Spleen (tissue), 7 donors: ENCODE measurements at regions not wholly inside any gene's neighbourhood (a gene's known extent, or its start where the extent isn't known, plus 50 kb on each side); places are given as distances from the start of the nearest gene placed in this dataset.

Source experiments
- CTCF ChIP-seq, 11 experiments: fragments of 200-600 bp in 7 of 11; fragments of 450-650 bp in 4 of 11; sonication (generic) in 4 of 11; IDR thresholded peaks in 8 of 11; conservative IDR thresholded peaks in 3 of 11; 1 replicate in 7 of 11; 2 replicates in 4 of 11; pipeline versions ENCODE4 v1.4.0 to v1.8.0; 2016 to 2021; ENCODE audit warnings: antibody characterized with exemption in 11 of 11, inconsistent platforms in 4 of 11, mild to moderate bottlenecking in 1 of 11
- POLR2A ChIP-seq, 3 donors: fragments of 450-650 bp; IDR thresholded peaks; one replicate each; pipeline ENCODE4 v1.5.1; 2017; ENCODE audit warnings: antibody characterized with exemption in 3 of 3, mild to moderate bottlenecking in 1 of 3
- POLR2AphosphoS5 ChIP-seq, 3 donors: sonication (generic); formaldehyde crosslinking; IDR thresholded peaks; one replicate each; pipeline ENCODE4 v1.5.1; 2017; ENCODE audit warnings: antibody characterized with exemption in 3 of 3
- donor health status: DM: no; HTN: no; CAD: no; lungs with moderate emphysema.
- donor health status: DM: no; HTN: no; CAD: no.
- donor health status: DM: no; HTN: no; CAD: no.

- TF ChIP-seq CTCF (IDR thresholded peaks at IDR 0.05 in 8 of 11, conservative IDR thresholded peaks at IDR 0.05 in 3 of 11) = no peak
- no peak for TF ChIP-seq POLR2AphosphoS5 (IDR thresholded peaks at IDR 0.05)
- no peak for TF ChIP-seq POLR2A (IDR thresholded peaks at IDR 0.05)
Observed at GRCh38 chr10:80737209-80737608, 199.5 kb downstream of the SH2D4B start.
